GM12865 (cell line): ENCODE measurements at regions not wholly inside any gene's neighbourhood (a gene's known extent, or its start where the extent isn't known, plus 50 kb on each side); places are given as distances from the start of the nearest gene placed in this dataset.
"Not testable (repeated sequence)": the region's sequence is repeated elsewhere in the genome, so short reads cannot be mapped to it uniquely, and the experiment has no call there.

Source experiments
- DNase-seq: peaks from one replicate; pipeline ENCODE4 v3.0.0; 2010; ENCODE audit warnings: low read depth
- H3K4me3 ChIP-seq: 2 replicates; pipeline ENCODE4 v1.5.1; 2011; ENCODE audit warnings: mild to moderate bottlenecking, low read depth, low read length, control low read depth
- CTCF ChIP-seq: IDR thresholded peaks from 2 replicates; pipeline ENCODE4 v1.5.1; 2011; ENCODE audit warnings: low read length, control low read depth, low read depth, inconsistent platforms; ENCODE audit not compliant: insufficient read depth; ENCODE audit errors: missing control alignments

DNA sequence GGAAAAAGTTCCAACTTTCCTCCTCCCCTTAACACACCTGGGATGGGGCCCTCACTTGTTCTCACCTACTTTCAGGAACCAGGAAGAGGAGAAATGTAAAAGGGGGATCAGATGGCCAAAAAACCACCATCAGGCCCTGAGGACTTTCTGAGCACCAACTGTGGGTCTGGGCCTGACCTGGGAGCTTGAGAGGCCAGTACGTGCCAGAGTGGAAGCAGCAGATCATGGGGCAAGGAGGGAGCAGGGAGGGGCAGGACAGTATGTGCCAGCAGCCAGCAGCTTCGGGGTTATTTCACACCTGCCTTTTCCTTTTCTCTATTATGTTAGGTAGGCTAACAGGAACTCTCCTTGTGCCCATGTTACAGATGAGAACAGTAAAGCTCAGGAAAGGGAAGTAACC lies 118.8 kb upstream of the UNC5B start:
- no peak for TF ChIP-seq CTCF
- no peak for DNase-seq
- H3K4me3 ChIP-seq = no peak overlapping the region

DNA sequence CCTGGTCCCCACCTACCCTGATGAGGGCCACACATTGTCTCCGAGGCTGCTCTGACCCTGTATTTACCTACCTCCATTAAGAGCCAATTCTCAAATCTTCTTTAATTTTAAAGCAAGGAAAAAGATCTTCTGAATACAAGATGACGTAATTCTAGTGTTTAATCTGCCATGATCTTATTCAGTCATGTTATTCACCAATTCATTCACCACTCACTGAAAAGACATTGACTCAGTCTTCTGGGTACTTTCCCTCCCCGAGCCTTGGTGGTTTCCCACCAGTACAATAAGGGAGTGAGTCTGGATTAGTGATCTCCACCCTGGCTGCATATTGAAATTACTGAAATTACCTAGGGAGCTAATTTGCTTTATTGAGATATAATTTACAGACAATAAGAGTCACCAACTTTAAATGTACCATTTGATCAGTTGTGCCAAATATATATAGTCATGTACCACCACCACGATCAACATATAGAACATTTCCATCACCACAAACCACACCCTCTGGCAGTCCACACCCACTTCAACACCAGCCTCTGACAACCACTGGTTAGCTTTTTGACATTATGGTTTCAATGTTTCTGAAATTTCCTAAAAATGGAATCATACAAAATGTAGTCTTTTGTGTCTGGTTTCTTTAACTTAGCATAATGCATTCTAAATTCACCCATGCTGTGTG lies 117.5 kb upstream of the UNC5B start:
- no peak for TF ChIP-seq CTCF
- DNase-seq = no peak
- H3K4me3 ChIP-seq = no peak overlapping the region

DNA sequence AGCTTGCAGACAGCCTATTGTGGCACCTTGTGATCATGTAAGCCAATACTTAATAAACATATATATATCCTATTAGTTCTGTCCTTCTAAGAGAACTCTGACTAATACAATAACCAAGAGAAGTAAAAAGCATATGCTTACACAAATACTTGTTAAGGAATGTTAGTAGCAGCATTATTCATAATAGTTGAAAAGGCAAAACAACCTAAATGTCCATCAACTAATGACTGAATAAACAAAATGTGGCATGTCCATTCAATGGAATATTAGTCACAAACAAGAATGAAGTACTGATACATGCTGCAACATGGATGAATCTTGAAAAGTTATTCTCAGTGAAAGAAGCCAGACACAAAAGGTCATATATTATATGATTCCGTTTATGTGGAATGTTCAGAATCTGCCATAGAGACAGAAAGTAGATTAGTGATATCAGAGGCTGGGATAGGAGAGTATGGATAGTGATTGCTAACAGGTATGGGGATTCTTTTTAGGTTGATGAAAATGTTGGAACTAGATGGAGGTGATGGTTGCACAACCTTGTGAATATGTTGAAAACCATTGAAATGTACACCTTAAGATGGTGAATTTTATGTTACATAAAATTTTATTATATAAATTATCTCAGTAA lies 112.5 kb upstream of the UNC5B start:
- H3K4me3 ChIP-seq = no peak overlapping the region
- no peak for DNase-seq
- no peak for TF ChIP-seq CTCF

- no peak for TF ChIP-seq CTCF
- DNase-seq = no peak
- H3K4me3 ChIP-seq = no peak overlapping the region
Observed at GRCh38 chr10:71103961-71104360, 108.4 kb upstream of the UNC5B start.

DNA sequence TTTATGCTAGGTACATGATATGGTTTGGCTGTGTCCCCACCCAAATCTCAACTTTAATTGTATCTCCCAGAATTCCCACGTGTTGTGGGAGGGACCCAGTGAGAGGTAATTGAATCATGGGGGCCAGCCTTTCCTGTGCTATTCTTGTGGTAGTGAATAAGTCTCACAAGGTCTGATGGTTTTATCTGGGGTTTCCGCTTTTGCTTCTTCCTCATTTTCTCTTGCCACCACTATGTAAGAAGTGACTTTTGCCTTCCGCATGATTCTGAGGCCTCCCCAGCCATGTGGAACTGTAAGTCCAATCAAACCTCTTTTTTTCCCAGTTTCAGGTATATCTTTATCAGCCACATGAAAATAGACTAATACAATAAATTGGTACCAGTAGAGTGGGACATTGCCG lies 106.2 kb upstream of the UNC5B start:
- H3K4me3 ChIP-seq = not testable (repeated sequence)
- peak; percentile 12 for DNase-seq

- not testable (repeated sequence) for DNase-seq, H3K4me3 ChIP-seq
Observed at GRCh38 chr10:71107117-71107516, 105.3 kb upstream of the UNC5B start.

GRCh38 chr10:71108042-71108441 lies 104.3 kb upstream of the UNC5B start:
- not testable (repeated sequence) for H3K4me3 ChIP-seq, DNase-seq

GRCh38 chr10:71112138-71112785 lies 100.1 kb upstream of the UNC5B start:
- no peak for TF ChIP-seq CTCF
- no peak for DNase-seq
- no peak overlapping the region for H3K4me3 ChIP-seq
